GM19395 (cell line): ENCODE measurements at regions not wholly inside any gene's neighbourhood (a gene's known extent, or its start where the extent isn't known, plus 50 kb on each side); places are given as distances from the start of the nearest gene placed in this dataset.

Experiments
- ATAC-seq: cut with Tn5 transposase; IDR thresholded peaks from one replicate; pipeline ENCODE4 v1.9.1; 2021; ENCODE audit warnings: mild to moderate bottlenecking, moderate library complexity; ENCODE audit not compliant: unreplicated experiment

DNA sequence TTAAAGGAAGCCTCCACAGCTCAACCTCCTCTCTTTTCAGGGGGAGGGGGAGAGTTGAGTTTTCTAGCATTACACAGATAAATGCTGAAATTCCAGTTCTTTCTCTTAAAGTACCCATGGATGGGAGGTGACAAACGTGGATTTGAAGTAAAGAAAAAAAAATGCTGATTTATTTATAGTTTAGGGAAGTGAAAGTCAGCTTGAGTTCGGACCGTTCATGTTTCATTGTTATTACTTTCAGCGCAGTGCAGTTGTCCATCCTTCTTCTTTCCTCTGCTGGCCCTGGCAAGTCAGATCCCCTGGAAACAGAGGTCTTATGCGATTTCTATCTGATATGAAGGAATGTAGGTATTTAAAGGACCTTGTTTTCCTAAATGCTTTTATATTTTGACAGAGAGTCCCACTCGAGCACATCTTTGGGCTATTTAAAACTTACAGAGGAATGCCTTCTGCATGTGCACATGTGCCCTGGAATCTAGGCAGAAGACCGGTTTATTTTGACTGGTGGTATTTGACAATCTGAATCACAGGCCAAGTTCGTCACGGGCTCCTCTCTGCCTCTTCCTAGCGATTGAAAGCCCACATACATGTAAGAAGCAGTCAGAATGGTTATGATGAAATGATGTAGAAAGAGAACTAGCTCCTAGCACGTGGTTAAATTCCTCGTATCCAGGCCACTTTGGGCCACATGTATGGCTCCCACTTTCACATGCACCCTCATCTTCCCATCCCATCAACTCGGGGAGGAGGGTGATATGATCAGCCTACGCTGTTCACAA is 385.2 kb upstream of the KLF4 start:
- ATAC-seq = peak; percentile 84

DNA sequence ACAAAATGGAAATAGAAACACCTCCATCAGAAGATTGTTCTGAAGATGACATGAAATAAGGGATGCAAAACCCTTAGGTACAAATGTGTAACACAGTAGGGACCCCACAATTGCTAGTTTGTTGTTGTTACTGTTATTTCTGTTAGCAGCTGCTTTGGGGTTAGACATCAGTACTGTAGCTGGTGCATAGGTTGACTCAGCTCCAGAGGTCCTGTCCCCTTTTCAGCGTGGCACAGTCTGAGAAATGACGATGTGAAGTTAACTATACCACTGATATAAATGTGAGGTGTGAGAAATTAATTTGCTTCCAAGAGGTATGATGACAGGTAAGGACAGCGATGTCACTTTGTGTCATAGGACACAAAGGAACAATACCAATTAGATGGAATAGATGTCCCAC is 384.6 kb upstream of the KLF4 start:
- peak; percentile 37 for ATAC-seq

DNA sequence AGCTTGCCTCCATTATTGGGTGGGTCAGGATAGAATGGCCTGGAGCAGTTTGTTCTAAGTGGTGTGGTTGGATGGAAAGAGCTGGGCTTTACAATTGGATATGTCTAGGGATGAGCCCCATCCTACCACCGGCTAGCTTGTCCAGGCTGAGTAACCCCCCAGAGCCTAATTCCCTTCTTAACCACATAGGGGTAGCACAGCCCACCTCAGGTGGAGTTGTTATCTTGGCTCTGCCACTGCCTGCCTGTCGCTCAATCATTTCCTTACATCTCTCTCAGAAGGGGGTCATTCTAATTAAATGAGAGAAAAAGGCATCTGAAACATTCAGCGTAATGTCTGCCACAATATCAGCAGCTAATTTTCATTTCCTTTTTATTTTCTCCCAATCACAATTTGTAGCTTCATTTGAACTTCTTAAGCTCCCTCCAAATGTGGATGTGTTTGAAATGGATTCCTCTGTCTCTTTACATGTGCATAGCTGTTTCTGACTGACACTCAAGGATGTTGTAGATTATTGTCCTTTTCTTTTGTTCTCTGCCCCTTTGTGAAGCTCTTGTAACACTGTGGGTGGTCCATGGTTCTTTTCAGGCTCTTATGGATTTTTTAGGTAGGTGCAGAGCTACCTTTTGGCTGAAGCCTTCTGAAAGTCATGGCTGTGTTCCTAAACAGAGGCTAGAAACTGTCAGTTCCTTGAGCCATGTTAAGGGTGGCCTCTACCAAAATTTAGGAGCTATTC is 383.1 kb upstream of the KLF4 start:
- no peak for ATAC-seq

DNA sequence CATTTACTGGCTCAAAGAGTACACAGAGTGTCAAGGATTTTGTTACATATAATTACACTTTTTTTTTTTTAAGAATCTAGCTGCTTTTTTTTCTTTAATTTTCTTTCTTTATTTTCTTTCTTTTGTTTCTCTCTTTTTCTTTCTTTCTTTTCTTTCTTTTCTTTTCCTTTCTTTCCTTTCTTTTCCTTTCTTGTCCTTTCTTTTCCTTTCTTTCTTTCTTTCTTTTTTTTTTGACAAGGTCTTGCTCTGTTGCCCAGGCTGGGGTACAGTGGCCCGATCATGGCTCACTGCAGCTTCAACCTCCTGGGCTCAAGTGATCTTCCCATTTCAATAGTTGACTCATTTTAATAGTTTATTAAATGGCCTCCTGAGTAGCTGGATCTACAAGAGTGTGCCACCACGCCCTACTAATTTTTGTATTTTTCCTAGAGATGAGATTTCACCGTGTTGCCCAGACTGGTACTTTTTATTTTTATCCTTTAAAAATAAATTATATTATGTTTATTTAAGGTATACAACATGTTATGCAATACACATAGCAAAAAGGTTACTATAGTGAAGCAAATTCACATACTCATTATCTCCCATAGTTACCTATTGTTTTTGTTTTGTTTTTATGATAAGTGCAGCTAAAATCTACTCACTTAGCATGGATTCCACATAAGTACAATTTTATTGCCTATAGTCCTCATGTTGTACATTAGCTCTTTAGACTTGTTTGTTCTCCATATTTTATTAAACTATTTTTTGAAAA is 381.5 kb upstream of the KLF4 start:
- ATAC-seq = no peak

DNA sequence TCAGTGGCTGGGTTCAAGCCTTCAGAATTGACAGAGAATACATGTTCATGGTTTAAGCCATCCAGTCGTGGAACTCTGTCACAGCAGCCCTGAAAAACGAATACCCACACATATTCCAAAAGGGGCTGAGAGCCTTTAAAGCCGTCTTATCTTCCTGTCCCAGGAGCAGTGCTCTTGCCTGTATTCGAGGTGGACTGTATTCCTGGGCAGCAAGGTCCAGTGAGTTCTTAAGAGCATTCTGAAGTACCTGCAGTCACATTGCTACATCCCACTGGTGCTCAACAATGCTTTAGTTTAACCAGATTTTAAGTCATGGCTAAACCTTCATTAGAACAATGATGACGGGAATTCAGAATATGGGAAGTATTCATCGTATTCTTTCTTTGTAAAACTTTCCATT is 380.7 kb upstream of the KLF4 start:
- no peak for ATAC-seq

DNA sequence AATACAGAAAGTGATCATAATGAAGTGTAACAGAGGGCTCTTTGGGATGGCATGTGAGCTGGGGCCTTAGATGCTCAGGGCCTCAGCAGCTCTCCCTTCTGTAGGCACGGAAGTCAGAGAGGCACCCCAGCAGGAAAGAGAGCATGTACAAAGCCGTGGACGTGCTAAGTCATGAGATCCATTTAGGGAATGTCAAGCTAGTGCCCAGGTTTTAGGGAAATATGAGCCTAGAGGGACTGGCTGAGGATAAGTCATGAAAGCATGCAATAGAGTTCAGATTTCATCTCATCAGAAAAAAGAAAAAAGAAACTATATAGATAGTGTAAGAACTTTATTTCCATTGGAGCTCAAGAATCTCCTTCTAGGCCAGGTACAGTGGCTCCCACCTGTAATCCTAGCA is 379.5 kb upstream of the KLF4 start:
- no peak for ATAC-seq

DNA sequence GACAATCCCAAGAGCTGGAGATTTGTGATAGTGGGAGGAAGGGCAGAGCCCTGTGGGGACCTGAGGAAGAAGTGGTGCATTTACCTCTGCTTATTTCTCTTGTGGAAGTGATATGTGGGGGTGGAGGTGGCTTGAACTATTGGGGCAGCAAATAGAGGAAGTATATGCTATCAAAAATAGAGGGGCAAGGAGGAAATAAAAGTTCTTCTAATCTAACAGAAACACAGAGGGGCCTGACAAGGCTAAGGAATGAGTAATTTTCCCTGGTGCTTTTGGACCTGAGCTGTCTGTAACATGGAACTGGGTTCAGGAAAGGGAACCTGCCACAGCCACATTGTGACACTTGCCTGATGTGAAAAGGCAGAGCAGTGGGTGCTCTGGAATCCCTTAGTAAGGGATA is 378.6 kb upstream of the KLF4 start:
- ATAC-seq = no peak

DNA sequence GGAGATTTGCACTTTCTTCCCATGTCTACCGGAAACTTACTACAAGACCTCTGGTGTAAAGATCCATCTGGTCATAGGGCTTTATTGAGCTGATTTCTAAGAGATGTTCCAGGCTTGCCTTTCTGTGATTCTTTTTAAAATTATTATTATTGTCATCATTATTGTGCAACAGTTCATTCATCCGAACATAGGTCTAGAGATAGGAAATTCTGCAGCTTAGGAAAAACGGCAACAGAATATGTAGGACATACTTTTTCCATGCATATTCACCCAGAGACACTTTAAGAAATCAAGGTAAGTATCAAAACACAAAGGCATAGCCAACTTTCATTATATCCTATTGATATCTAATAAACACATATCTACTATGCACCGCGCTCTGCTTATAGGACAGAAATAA is 378.2 kb upstream of the KLF4 start:
- no peak for ATAC-seq

DNA sequence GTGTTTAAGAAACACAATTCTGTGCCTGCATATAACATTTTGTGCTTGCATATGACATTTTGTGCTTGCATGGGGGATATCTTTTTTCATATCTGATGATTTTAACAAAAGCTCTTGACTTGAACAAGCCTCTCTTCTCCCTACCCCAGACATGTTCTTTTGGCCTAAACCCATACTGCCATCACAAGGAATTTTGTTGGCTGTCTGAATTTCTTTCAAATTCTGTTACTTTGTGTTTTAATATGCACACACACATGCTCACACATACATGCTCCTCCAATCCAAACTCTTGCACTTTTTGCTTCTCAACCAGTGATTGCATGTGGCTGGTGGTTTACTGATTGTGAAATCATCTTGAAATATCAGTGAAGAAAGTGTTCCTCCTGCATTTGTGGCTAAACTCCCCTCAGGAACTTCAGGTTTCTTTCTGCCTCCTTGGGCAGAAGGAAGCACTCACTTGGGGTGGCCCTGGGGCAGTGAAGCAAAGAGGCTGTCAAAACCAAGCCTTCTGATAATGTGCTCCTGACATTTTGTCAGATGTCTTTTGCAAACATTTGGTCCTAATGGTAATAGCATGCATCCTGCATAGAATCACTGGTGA is 377.2 kb upstream of the KLF4 start:
- no peak for ATAC-seq

DNA sequence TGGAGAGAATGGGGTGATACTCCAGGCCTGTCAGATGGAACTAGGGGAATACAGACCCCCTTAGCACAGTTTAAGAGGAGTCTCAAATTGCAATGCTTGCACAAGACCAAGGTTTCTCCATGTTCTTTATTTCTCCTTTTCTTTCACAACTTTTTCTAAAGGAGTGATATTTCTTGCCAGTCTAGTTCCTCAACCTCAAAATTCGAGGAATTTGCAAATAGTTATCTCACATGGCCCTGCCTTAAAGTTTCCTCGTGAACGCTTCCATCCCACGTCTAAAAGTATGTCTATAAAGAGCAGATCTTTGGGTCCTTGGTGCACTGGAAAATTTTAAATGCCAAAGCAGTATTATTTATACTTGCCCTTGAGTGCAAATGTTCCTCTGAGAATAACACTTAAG is 373.8 kb upstream of the KLF4 start:
- no peak for ATAC-seq

DNA sequence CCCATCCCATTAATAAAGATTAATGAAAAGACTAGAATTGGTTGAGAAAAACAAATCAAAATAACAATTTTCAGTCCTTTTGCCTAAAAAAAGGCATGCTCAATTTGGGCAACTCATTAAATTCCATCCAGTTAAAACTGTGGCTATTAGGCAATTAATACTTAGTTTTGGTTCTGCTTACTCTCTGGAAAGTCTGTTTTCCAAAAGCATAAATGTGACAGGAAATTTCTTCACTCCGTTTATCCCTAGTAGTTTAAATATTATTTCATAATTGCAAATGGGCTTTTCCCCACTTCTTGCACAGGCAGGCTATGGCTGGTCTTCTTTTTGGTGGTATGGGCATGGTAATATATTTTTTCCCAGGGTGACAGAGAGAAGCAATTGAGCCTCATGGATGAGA is 373.3 kb upstream of the KLF4 start:
- no peak for ATAC-seq

DNA sequence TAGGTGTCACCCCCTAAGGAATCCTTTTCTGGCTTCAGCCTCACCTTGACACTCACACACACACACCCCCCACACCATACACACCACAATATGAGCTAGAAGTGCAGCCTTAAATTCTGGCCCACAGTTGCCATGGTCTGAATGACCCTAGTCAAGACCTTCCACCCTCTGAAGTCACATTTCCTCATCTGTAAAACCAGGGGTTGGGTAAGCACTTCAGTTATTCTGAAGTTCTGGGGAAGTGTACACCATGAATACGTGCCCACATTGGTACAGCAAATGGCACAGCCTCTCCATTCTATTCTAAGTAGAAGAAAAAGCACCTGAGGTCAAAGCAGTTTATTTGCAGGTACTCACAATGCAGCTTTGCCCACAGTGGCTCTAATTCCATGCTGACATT is 372.8 kb upstream of the KLF4 start:
- ATAC-seq = no peak

DNA sequence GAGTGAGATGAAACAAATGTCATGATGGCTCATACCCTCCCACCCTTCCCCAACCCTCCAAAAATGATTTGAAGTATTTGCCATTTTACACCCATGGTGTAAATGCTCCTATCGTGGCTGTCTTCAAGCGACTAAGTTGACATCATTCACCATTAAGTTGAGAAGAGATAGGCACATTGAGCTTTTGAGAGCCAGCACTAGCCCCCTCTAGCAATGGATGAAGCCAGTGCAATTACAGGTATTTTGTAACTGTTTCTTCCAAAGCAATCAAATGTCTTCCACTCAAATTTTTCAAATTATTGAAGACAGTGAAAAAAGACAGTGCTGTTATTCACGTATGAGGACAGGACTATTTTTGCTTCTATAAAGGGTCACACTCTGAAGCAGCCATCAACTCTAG is 371.5 kb upstream of the KLF4 start:
- ATAC-seq = no peak

DNA sequence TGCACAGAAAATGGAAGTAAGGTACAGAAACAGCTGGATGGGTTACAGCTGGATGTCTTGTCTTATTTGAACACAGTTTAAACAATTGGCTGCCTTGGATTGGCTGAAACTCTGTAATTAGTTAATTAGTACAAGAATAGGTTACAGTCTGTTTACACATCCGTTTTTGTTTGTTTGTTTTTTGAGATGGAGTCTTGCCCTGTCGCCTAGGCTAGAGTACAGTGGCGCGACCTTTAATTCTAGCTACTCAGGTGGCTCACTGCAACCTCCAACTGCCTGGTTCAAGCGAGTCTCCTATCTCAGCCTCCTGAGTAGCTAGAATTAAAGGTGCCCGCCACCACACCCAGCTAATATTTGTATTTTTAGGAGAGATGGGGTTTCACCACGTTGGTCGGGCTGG is 368.7 kb upstream of the KLF4 start:
- no peak for ATAC-seq

DNA sequence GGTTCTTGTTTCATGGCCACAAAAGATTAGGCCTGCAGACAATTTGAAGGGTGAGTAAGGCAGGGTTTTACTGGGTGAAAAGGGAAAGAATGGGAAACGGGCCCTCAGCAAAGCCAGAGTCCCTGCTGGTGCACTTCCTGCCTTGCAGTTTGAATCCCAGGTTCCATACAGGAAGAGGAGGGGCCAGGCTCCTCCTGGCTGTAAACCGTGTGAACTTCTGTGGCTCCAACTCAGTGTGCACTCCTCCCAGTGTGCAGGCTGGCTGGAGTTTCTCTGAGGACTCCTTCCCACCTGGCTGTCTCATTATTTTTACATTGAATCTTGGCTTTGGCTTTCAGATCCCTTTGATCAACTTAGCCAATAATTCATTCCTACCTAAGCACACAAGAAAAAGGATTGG is 367.1 kb upstream of the KLF4 start:
- no peak for ATAC-seq

DNA sequence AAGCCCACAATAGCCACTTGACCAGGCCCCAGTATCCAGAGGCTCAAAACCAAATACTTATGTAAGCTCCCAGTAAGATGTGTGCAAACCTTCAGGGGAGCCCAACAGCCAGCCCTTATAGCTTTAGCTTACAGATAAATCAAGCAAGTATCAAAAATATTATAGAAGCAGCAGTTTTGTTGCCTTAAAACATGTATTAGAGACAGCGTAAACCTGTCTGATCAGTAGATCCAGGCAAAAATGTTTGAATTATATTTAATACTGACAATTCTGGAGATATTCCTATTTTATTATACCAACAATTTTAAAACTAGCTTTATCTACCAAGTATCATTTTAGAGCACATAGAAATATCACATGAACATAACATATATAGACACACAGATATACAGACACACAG is 365.6 kb upstream of the KLF4 start:
- ATAC-seq = no peak

DNA sequence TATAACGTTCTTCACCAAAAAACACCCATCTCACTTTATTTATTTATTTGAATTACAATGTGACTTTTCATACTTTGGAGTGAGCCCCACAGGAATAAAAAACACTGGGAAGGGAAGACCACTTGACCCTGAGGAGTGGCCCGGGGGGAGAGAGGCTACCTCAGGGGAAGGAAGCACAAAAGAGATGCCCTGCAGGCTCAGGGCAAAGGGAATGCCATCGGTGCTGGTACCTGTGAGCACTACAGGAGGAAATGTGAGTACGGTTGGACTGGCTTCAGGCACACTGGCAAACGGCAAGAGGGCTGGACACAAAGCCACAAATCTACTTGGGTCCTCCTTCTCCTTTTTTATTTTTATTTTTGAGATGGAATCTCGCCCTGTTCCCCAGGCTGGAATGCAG is 363.9 kb upstream of the KLF4 start:
- no peak for ATAC-seq

DNA sequence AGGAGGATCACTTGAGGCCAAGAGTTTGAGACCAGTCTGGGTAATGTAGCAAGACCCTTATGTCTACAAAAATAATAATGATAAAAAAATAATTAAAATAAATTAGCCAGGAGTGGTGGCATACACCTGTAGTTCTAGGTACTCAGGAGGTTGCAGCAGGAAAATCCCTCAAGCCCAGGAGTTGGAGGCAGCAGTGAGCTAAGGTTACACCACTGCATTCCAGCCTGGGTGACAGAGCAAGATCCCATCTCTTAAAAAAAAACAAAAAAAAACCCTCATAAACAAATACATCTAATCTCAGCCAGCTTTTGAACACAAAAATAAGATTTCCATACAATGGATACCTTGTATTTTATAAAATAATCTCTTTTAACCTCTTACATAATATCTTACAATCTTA is 363.3 kb upstream of the KLF4 start:
- ATAC-seq = no peak

DNA sequence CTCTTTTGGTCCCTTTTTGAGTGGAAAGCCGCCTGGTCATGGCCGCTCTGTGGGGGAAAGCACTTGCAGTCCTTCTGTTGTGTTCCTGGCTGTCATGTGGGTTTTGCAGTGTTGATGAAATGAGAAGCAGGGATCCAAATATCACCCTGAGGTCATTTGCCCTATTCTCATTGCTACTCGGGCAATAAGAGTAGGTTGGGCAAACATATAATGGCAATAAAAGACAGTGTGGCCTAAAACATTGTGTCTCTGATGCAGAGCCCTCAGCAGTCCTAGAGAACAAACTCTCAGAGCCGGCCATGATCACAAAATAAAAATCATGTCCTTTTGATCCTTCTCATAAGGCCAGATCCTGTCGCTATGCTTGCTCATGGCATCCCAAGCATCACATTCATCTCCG is 361.1 kb upstream of the KLF4 start:
- ATAC-seq = no peak

DNA sequence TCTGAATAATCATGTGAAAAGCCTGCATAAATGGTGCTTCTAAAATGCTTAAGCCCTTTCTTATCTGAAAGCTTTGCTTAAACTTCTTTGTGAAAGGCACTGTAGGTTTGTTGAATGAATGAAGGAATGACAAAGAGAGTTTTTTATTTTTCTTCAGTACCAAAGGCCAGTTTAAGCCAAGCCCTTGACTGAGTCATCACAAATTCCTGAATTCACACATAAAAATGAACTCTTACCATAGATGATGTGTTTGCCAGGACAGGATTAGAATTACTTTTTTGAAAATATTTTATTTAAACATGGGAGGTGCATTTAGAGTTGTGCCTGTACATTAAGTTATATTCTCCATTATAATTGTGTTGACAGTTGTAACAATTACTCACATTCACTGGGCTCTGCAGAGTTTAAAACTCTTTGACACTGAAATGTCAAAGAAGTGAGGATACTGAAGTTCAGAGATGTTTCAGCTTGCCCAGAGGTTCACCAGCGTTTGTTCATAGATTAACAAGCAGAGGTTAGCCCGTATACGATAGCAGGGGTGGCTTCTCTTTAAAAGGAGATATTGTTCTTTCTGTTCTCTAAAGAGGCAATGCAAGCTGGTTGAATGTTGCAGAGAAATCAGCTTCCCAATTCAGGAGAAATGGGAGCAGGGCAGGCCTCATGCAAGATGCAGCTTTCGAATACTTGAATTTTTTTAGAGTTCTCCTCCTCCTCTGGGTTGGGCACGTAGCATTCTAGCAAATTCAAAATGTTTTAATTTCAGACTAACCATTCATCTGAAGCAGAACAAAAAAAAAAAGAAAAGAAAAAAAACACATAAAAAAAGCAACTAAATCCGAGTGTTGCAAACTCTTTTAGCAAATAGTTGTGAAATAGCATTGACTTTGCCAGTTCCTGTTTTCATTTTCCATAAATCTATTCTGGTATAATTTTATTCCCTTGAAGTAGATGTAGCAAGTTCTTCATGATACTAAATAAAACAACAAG is 358.7 kb upstream of the KLF4 start:
- no peak for ATAC-seq
